GM19025 (cell line): ENCODE measurements at regions not wholly inside any gene's neighbourhood (a gene's known extent, or its start where the extent isn't known, plus 50 kb on each side); places are given as distances from the start of the nearest gene placed in this dataset.
"Not testable (repeated sequence)": the region's sequence is repeated elsewhere in the genome, so short reads cannot be mapped to it uniquely, and the experiment has no call there.

Experiments used
- ATAC-seq: cut with Tn5 transposase; IDR thresholded peaks from one replicate; pipeline ENCODE4 v1.9.1; 2021; ENCODE audit warnings: mild to moderate bottlenecking, low read depth, moderate library complexity; ENCODE audit not compliant: unreplicated experiment

GRCh38 chr10:9211228-9211627 lies 1156.7 kb downstream of the GATA3 start:
- no peak for ATAC-seq

DNA sequence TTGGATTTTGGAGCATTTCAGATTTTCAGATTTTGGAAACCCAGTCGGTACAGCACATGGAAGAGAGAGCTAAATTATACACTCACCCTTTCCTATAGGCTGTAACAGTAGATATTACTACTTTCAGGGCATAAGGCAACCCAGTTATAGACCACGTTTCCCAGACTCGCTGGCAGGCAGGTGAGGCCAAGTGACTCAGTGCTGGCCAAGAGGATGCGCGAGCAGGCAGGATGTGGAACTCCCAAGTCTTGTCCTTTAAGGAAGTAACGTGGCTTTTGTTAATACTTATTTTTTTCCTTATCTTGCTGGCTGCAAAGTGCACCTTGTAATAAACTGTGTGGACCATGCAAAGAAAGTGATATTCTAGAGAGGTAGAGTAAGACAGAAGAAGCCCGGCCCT lies 1160.1 kb downstream of the GATA3 start:
- ATAC-seq = no peak

GRCh38 chr10:9215121-9215520 lies 1160.6 kb downstream of the GATA3 start:
- no peak for ATAC-seq

GRCh38 chr10:9219860-9220259 lies 1165.4 kb downstream of the GATA3 start:
- no peak for ATAC-seq

GRCh38 chr10:9222917-9223316 lies 1168.4 kb downstream of the GATA3 start:
- no peak for ATAC-seq

DNA sequence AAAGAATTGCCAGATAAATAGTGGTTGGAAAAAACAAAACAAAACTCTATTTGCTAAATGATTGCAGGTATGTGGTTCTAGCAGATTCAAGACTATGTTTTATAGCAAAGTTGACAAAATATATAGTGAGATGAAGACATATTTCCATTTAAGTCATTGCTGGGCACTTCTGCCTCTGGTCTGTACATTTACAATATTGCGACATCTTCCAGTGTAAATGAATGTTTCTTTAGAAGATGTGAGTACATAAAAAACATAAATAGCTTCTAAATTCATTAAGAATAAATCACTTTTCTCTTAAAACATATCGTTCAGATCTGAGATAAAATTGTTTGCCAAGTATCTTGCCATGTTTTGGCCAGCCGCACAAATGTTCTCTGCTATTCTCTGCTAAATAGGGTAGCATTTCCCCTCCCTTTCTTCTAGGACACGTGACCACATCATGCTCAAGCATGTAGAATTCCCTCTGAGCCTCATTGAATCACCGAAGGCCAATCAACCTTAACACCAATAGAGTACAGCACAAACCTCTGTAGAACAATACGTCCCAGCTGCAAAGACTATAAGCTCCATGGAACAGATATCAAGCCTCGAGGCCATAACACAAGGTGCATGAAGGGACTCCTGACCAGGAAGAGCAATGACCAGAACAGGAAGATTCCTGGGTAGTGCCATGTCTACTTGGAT lies 1173.3 kb downstream of the GATA3 start:
- no peak for ATAC-seq

DNA sequence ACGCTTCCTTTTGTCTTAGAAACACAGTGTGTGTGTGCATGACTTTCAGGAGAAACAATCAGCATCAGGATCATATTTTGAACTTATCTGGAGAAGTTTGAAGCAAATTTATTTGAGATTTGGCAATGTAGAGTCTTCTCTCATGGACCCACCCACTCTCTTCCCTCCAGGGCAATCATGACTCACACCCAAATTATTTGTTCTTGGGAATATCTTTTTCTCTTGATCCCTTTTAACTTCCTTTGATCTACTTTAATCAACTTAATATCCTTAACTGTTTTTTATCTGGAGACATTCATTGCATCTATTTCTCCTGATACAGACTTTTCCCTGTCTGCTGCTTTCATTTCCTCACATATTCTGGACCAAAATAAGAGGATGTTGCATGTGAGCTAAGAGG lies 1174.3 kb downstream of the GATA3 start:
- no peak for ATAC-seq

DNA sequence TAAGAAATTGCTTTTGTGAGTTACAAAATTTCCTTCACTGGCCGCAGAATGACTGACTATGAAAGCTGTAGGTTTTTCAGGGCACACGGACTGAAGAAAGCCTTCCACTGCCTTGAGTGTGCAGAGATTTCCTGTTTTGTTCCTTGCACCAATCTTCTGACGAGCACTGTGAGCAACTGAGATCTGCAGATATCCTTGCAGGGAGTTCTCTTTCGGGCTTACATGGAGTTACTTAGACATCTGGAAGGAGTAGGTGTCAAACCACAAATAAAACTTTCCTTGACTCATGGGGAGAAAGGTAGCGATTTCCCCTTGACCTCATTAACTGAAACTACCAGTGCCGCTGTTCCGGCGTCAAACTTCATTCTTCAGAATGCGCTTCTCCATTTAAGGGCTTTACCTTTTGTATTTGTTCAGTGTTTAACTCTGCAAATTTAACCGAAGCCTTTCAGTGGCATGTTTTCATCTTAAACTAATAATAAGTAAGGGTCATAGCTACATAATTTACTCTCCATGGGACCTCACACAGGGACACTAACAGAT lies 1175.3 kb downstream of the GATA3 start:
- ATAC-seq = no peak

DNA sequence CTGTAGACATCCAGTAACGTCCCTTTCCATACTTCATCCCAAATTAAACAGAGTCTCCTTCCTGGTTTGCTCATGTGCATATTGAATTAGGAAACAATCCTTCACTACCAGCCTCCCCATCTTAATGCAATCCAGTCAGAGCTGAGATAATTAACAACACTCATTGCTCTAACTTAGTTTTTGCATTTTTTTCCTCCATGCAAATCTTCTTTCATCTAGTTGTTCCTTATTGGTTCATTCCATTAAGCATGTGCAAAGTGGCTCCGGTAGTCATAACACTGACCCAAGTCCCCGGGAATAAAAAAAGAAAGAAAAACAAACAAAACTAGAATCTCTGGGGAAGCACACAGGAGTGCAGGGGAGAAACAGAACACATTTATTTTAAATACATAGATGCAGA lies 1176.1 kb downstream of the GATA3 start:
- ATAC-seq = no peak

DNA sequence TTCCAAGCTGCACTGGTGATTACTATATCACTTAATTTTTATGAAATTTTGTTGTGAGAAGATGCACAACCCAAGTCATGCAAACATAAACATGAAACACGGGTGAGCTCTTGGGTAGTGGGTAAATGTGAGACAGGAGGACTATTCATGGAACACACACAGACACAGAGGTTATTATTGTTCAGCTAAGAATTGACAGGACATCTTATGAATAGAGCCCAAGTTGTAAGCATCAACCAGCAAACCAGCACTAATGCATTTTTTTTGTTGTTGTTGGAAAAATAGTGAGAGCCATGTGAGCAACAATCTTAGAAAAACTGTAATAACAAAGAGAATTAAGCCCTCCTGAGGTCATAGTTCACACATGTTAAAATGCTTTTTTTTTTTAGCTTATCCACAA lies 1179.7 kb downstream of the GATA3 start:
- ATAC-seq = no peak

GRCh38 chr10:9238041-9238440 lies 1183.6 kb downstream of the GATA3 start:
- ATAC-seq = no peak

DNA sequence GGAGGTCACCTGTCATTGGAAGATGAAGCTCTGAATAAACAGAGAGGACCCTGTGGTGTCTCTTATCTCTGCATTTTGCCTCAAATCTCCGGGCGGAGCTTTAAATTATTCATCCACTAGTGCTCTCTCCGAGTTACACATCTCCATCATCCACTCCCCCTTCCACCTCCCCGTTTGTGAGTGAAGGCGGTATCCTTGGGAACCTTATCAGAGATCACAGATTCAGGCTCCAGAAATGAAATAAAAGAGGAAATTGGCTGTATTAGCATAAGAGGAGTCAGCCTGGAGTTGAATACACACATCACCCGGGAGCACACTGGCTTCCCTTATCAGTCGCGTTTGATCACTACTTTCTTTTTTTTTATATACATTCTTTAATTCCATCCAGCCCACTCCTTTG lies 1184.8 kb downstream of the GATA3 start:
- no peak for ATAC-seq

DNA sequence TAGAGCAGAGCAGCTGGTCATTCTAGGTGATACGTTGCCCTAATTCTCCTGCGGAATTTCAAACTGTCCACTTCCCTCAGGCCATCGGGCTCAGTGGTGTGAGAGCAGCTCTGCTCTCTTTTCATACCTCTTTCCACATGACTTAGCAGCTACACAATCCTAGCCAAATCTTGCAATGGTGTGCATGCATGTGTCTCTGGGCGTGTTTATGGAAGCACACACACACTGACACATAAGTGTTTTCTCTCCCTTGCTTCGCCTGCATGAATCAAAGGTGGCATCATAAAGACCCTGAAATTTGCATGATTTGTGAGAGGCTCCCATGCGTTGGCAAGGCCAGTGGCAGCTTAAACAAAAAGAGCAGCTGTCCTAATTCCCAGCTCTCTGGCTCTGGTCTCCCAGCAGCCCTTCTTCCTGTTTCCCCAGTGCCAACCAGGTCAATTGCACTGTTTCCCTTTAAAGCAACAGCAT lies 1189.5 kb downstream of the GATA3 start:
- ATAC-seq = no peak

DNA sequence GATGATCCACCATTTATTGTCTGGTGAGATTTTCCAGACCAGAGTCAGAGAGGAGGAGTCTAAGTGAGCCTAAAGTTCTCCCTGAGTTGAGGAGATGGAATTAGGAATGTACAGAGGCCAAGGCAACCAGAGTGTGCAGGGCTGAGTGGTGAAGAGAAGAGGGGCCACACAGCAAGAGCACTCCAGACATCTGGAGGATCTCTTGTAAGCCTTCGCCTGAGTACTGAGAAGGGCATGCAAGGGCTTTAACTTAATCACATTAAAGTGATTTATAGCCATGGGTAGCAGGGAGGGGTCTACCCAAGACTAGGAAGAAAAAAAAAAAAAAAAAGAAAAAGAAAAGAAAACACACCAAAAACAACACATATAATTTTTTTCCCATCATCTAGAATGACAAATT lies 1190.4 kb downstream of the GATA3 start:
- no peak for ATAC-seq

GRCh38 chr10:9253121-9253520 lies 1198.6 kb downstream of the GATA3 start:
- ATAC-seq = no peak

- no peak for ATAC-seq
Observed at GRCh38 chr10:9254353-9254752, 1199.9 kb downstream of the GATA3 start.

DNA sequence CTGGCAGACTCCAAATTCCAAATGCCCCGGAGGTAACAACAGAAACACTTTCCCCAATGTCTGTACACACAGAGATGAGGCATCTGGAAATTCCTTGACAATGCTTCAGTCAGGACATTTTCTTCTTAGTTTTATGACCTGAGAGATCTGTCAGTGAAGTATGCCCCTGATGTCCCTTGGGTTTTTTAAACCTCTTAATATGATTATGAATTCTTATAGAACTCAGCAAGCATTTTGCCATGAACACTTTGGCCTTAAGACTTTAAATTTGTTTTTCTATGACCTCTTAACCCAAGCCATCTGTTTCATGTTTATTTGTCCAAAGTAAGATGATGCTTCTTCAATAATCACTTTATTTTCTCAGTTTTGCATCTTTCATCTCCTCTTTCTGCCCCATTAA lies 1206.2 kb downstream of the GATA3 start:
- no peak for ATAC-seq

- ATAC-seq = no peak
Observed at GRCh38 chr10:9262770-9263169, 1208.3 kb downstream of the GATA3 start.

- no peak for ATAC-seq
Observed at GRCh38 chr10:9268176-9268575, 1213.7 kb downstream of the GATA3 start.

DNA sequence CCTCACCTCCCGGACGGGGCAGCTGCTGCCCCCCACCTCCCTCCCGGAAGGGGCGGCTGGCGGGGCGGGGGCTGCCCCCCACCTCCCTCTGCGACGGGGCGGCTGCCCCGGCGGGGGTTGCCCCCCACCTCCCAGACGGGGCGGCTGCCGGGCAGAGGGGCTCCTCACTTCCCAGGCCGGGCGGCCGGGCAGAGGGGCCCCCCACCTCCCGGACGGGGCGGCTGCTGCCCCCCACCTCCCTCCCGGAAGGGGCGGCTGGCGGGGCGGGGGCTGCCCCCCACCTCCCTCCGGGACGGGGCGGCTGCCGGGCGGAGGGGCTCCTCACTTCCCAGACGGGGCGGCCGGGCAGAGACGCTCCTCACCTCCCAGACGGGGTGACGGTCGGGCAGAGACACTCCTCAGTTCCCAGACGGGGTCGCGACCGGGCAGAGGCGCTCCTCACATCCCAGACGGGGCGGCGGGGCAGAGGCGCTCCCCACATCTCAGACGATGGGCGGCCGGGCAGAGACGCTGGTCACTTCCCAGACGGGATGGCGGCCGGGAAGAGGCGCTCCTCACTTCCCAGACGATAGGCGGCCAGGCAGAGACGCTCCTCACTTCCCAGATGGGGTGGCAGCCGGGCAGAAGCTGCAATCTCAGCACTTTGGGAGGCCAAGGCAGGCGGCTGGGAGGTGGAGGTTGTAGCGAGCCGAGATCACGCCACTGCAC lies 1218.8 kb downstream of the GATA3 start:
- not testable (repeated sequence) for ATAC-seq

DNA sequence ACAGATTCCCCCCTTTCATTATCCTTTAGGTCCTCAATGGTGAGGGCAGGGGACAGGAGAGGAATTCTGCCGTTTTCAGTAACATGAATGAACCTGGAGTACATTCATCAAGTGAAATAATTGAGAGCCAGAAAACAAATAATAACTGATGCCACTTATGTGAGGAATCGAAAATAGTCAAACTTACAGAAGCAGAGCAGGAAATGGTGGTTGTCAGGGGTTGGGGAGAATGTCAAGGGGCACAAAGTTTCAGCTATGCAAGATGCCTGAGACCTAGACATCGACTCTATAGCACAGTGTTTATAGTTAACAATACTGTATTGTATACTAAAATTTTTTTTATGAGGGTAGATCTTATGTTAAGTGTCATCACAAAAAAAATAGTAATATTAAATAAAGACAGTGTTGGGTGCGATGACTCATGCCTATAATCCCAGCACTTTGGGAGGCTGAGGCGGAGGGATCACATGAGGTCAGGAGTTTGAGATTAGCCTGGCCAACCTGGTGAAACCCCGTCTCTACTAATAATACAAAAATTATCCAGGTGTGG lies 1219.8 kb downstream of the GATA3 start:
- ATAC-seq = no peak

DNA sequence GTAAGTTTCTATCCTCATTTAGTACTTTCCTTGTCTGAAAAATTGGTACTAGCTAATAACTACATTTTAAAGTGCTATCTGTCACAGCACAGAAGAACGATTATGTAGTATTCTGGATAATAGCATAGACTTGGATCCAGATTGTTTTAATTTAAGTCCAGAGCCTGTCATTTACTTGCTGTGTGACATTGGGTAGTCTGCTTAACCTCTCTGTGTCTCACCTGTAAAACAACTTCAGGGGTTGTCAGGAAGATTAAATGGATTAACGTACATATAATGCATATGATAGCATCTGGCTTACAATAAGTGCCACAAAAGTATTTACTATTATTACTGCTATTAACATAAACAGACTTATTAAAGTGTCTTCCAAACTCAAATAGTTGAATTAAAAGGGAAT lies 1221.4 kb downstream of the GATA3 start:
- no peak for ATAC-seq
